GM23338 (cell line): ENCODE measurements at regions not wholly inside any gene's neighbourhood (a gene's known extent, or its start where the extent isn't known, plus 50 kb on each side); places are given as distances from the start of the nearest gene placed in this dataset.

Experiments
- CREB1 ChIP-seq: fragments of 250-450 bp; sonication (Bioruptor Pico); IDR thresholded peaks from 2 replicates; pipeline ENCODE4 v1.5.0; 2020; ENCODE audit warnings: low read depth, mild to moderate bottlenecking, moderate library complexity
- CTCF ChIP-seq, 2 experiments: fragments of 200-600 bp in 1 of 2; sonication (generic) in 1 of 2; conservative IDR thresholded peaks; 2 replicates each; pipeline versions ENCODE4 v1.5.1 to v1.6.1; 2016 to 2017; ENCODE audit warnings: antibody characterized with exemption in 2 of 2, low read depth in 2 of 2, mild to moderate bottlenecking in 2 of 2, moderate library complexity in 1 of 2
- EZH2 ChIP-seq: fragments of 200-600 bp; sonication (generic); IDR thresholded peaks from one replicate; pipeline ENCODE4 v1.8.0; 2017; ENCODE audit warnings: antibody characterized with exemption, mild to moderate bottlenecking, low read depth; ENCODE audit not compliant: unreplicated experiment
- EZH2phosphoT487 ChIP-seq: fragments of 200-600 bp; sonication (generic); IDR thresholded peaks from one replicate; pipeline ENCODE4 v1.8.1; 2018; ENCODE audit warnings: antibody characterized with exemption; ENCODE audit not compliant: unreplicated experiment
- JUNB ChIP-seq: IDR thresholded peaks from one replicate; pipeline ENCODE4 v1.6.1; 2016; ENCODE audit warnings: antibody characterized with exemption; ENCODE audit not compliant: unreplicated experiment
- NANOG ChIP-seq: IDR thresholded peaks from 2 replicates; pipeline ENCODE4 v1.6.1; 2016; ENCODE audit warnings: antibody characterized with exemption, borderline replicate concordance
- POLR2AphosphoS5 ChIP-seq: IDR thresholded peaks from 2 replicates; pipeline ENCODE4 v1.6.1; 2016; ENCODE audit warnings: antibody characterized with exemption, low read depth
- REST ChIP-seq: IDR thresholded peaks from one replicate; pipeline ENCODE4 v1.6.1; 2018; ENCODE audit warnings: antibody characterized with exemption; ENCODE audit not compliant: unreplicated experiment
- STAT1 ChIP-seq: IDR thresholded peaks from one replicate; pipeline ENCODE4 v1.6.1; 2016; ENCODE audit warnings: antibody characterized with exemption; ENCODE audit not compliant: unreplicated experiment
- ZNF331 ChIP-seq: fragments of 250-450 bp; sonication (Bioruptor Pico); IDR thresholded peaks from 2 replicates; pipeline ENCODE4 v1.5.0; 2020; ENCODE audit warnings: low read depth, mild to moderate bottlenecking, moderate library complexity
- ZNF462 ChIP-seq: fragments of 250-450 bp; sonication (Bioruptor Pico); IDR thresholded peaks from 2 replicates; pipeline ENCODE4 v1.5.0; 2020; ENCODE audit warnings: mild to moderate bottlenecking, moderate library complexity

GRCh38 chr2:121160366-121160765 is 124.6 kb downstream of the TFCP2L1 start:
- TF ChIP-seq EZH2 (no peak), CREB1 (CRISPR knock-in tag) (no peak), CTCF (conservative IDR thresholded peaks at IDR 0.05; ENCODE audit: low read depth in 2 of 2) (no peak), REST (no peak), EZH2phosphoT487 (no peak), POLR2AphosphoS5 (no peak), ZNF331 (no peak), NANOG (no peak), JUNB (no peak), STAT1 (no peak), ZNF462 (no peak)
